OCI-LY1 (cell line): ENCODE measurements at regions not wholly inside any gene's neighbourhood (a gene's known extent, or its start where the extent isn't known, plus 50 kb on each side); places are given as distances from the start of the nearest gene placed in this dataset.

Experiments
- CTCF ChIP-seq: fragments of 200-600 bp; sonication (generic), shearing (Covaris generic); IDR thresholded peaks from 2 replicates; pipeline ENCODE4 v1.5.1; 2017; ENCODE audit warnings: mild to moderate bottlenecking, antibody characterized with exemption, low read length, moderate library complexity, mixed read lengths
- EZH2 ChIP-seq: fragments of 200-600 bp; sonication (generic), shearing (Covaris generic); IDR thresholded peaks from 2 replicates; pipeline ENCODE4 v1.8.0; 2017; ENCODE audit warnings: borderline replicate concordance, mixed run types, mild to moderate bottlenecking, antibody characterized with exemption, low read length, moderate library complexity, mixed read lengths

DNA sequence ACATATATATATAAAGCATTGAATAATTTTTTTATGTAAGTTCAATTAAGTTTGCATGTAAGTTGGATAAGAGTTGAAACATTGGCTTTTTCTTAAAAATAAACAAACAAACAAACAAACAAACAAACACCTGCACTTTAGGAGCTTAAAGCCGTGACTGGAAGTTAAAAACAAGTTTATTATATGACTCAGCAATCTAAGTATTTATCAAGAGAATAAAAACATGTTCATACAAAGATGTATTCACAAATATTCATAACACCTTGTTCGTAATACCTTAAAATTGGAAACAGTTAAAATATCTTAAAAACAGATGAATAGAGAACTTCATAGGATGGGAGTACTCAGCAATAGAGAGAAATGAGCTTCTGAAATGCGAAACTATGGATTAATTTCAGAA is 61.5 kb upstream of the ANXA1 start:
- TF ChIP-seq CTCF, result no peak
- TF ChIP-seq EZH2, result no peak
